PC-3 (cell line): ENCODE measurements at regions not wholly inside any gene's neighbourhood (a gene's known extent, or its start where the extent isn't known, plus 50 kb on each side); places are given as distances from the start of the nearest gene placed in this dataset.

ENCODE experiments used
- ATAC-seq: fragments of 200-7000 bp; cut with Tn5 transposase; 2 replicates; pipeline ENCODE4 v1.9.1; 2020; ENCODE audit warnings: mild to moderate bottlenecking, moderate library complexity
- BruUV-seq: library from RNA; stranded (reverse); fragments of 400-500 nt; replicated peaks from 2 replicates; lab custom pipeline; 2021; lab: Mats Ljungman, UMichigan
- CTCF ChIA-PET: fragments of 300-600 bp; sonication (Branson Sonifier 250); formaldehyde crosslinking; loops from one replicate; lab custom pipeline; 2022; ENCODE audit warnings: antibody characterized with exemption; lab: Charles Lee
- POLR2A ChIA-PET: fragments of 300-600 bp; sonication (Branson Sonifier 250); formaldehyde crosslinking; loops from one replicate; lab custom pipeline; 2022; ENCODE audit warnings: antibody characterized with exemption; ENCODE audit not compliant: unreplicated experiment; lab: Charles Lee
- DNase-seq: peaks from one replicate; pipeline ENCODE4 v3.0.0-alpha.2; 2015
- H2AFZ ChIP-seq: fragments of 300-600 bp; sonication (generic); 2 replicates; pipeline ENCODE4 v1.6.0; 2016; ENCODE audit warnings: antibody characterized with exemption, low read length
- H3F3A ChIP-seq: fragments of 300-600 bp; sonication (generic); one replicate; pipeline ENCODE4 v1.6.0; 2017; ENCODE audit warnings: antibody characterized with exemption, low read length, control low read depth, mild to moderate bottlenecking; ENCODE audit not compliant: unreplicated experiment
- H3K27ac ChIP-seq: fragments of 300-600 bp; sonication (generic); 2 replicates; pipeline ENCODE4 v1.5.1; 2016; ENCODE audit warnings: mild to moderate bottlenecking, low read length
- H3K27me3 ChIP-seq: fragments of 300-600 bp; sonication (generic); 2 replicates; pipeline ENCODE4 v1.6.1; 2016; ENCODE audit warnings: low read length, mixed read lengths
- H3K36me3 ChIP-seq: fragments of 300-600 bp; sonication (generic); 2 replicates; pipeline ENCODE4 v1.6.1; 2016; ENCODE audit warnings: low read depth, mixed run types, low read length, mixed read lengths
- H3K4me1 ChIP-seq: fragments of 300-600 bp; sonication (generic); 2 replicates; pipeline ENCODE4 v1.5.1; 2016; ENCODE audit warnings: low read length; ENCODE audit not compliant: insufficient read depth
- H3K4me2 ChIP-seq: fragments of 300-600 bp; sonication (generic); 2 replicates; pipeline ENCODE4 v1.6.0; 2016; ENCODE audit warnings: low read length
- H3K4me3 ChIP-seq: fragments of 300-600 bp; sonication (generic); 2 replicates; pipeline ENCODE4 v1.5.1; 2016; ENCODE audit warnings: mild to moderate bottlenecking, low read length, mixed read lengths
- H3K79me2 ChIP-seq: fragments of 300-600 bp; sonication (generic); 2 replicates; pipeline ENCODE4 v1.6.1; 2017; ENCODE audit warnings: low read length, mixed read lengths
- H3K9ac ChIP-seq: fragments of 300-600 bp; sonication (generic); 2 replicates; pipeline ENCODE4 v1.6.0; 2016; ENCODE audit warnings: mild to moderate bottlenecking, low read length
- H3K9me2 ChIP-seq: fragments of 300-600 bp; sonication (generic); replicated peaks from 2 replicates; pipeline ENCODE4 v1.6.1; 2016; ENCODE audit warnings: mixed run types, low read length, mixed read lengths
- H3K9me3 ChIP-seq: fragments of 300-600 bp; sonication (generic); 2 replicates; pipeline ENCODE4 v1.6.1; 2016; ENCODE audit warnings: low read length, mixed read lengths
- H4K20me1 ChIP-seq: fragments of 300-600 bp; sonication (generic); 2 replicates; pipeline ENCODE4 v1.6.1; 2016; ENCODE audit warnings: low read length, mixed read lengths
- EZH2 ChIP-seq: fragments of 300-600 bp; sonication (generic); IDR thresholded peaks from one replicate; pipeline ENCODE4 v1.6.1; 2017; ENCODE audit warnings: antibody characterized with exemption, mild to moderate bottlenecking, low read length; ENCODE audit not compliant: unreplicated experiment
- EZH2phosphoT487 ChIP-seq: fragments of 300-600 bp; sonication (generic); IDR thresholded peaks from 2 replicates; pipeline ENCODE4 v1.6.1; 2018; ENCODE audit warnings: mild to moderate bottlenecking, antibody characterized with exemption, low read length, borderline replicate concordance
- intact Hi-C: fragments of 100-400 bp; cut with micrococcal nuclease; formaldehyde crosslinking; loops from 2 replicates; pipeline ENCODE4 v1.9.0; 2023
- TF ChIP-seq, protein P1 (sequence below): fragments of 300-600 bp; sonication (generic); conservative IDR thresholded peaks from 2 replicates; pipeline ENCODE4 v1.5.1; 2017; ENCODE audit warnings: antibody characterized with exemption, low read depth, mild to moderate bottlenecking, low read length

DNA sequence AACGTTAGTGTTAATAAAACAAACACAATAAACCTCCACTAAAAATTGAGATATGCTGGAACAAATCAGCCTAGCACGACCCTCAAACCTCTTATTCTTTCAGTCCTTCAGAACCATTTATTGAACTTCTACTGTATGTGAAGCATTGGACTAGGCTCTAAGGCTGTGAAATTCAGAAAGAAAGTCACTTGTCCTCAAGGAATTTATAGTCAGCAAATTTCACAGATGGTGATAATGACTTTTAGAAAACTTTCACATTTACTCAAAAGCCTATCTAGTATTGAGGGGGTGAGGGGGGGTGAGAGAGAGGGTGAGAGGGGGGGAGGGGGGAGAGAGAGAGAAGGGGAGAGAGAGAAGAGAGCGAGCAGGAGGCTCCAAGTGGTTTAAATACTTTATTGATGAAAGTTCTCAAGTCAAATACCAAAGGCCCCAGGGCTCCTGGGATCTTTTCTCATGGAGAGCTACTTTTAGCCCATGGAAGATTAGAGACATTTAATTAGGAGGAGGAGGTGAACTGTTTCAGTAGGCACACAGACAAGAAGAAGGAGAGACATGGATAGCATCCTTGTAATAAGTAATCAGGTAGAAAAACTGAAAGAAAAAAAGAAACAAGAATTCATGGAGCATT, 66.3 kb upstream of the SSX2IP start:
- intact Hi-C loops, result loop anchor here (2.0 to 10.0 kb wide), 2 partner anchors 16 to 252 kb away; partner anchors contain the start of genes GNG5 and SPATA1
- ATAC-seq, result no peak
- H3K4me2 ChIP-seq, result no peak overlapping the region
- H3K79me2 ChIP-seq, result no peaks in the 10 kb centered on the region
- H3K4me1 ChIP-seq, result 0 out of 2 replicates have a peak, but pooled peaks cover 4% of the 10 kb centered on the region
- ChIA-PET CTCF (interaction anchor here (0.6 to 1.6 kb wide), 4 partner anchors 10 to 179 kb away, joined by 3 to 6 read pairs (median 4); no protein-coding TSS in a partner anchor), POLR2A (no interaction called here)
- no peak overlapping the region for H3K4me3 ChIP-seq
- no peaks in the 10 kb centered on the region for H3K9me2 ChIP-seq
- H2AFZ ChIP-seq, result no peak overlapping the region
- H3K27me3 ChIP-seq, result no peaks in the 10 kb centered on the region
- no peaks in the 10 kb centered on the region for H3K36me3 ChIP-seq
- H3F3A ChIP-seq, result no peaks in the 10 kb centered on the region
- no peaks in the 10 kb centered on the region for H3K9me3 ChIP-seq
- TF ChIP-seq, protein P1, sequence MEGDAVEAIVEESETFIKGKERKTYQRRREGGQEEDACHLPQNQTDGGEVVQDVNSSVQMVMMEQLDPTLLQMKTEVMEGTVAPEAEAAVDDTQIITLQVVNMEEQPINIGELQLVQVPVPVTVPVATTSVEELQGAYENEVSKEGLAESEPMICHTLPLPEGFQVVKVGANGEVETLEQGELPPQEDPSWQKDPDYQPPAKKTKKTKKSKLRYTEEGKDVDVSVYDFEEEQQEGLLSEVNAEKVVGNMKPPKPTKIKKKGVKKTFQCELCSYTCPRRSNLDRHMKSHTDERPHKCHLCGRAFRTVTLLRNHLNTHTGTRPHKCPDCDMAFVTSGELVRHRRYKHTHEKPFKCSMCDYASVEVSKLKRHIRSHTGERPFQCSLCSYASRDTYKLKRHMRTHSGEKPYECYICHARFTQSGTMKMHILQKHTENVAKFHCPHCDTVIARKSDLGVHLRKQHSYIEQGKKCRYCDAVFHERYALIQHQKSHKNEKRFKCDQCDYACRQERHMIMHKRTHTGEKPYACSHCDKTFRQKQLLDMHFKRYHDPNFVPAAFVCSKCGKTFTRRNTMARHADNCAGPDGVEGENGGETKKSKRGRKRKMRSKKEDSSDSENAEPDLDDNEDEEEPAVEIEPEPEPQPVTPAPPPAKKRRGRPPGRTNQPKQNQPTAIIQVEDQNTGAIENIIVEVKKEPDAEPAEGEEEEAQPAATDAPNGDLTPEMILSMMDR, result no peak
- TF ChIP-seq EZH2, result no peak
- no peak for TF ChIP-seq EZH2phosphoT487
- no peaks in the 10 kb centered on the region for H4K20me1 ChIP-seq
- no peak overlapping the region for H3K9ac ChIP-seq
- BruUV-seq, result no TSS peak
- no peak overlapping the region for H3K27ac ChIP-seq
- DNase-seq, result no peak

DNA sequence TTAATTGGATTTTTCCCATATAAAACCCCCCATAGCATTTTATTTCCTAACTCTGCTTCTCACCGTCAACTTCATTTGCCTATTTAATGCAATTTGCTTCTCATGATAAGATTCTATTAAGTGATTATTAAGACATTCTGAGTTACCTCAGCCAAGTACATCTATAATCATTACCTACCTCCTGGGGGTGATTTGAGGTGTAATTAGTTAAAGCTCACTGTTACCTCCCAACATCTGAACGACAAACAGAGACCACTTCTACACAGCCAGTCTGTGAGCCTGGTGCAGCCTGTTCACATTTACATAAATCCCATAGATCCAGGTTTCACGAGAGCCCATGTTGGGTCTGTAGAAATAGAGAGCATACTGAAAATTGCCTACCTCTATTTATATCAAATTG, 65.7 kb upstream of the SSX2IP start:
- intact Hi-C loops, result loop anchor here (2.0 to 10.0 kb wide), 2 partner anchors 17 to 251 kb away; partner anchors contain the start of genes GNG5 and SPATA1
- Histone ChIP-seq H3K27me3 (no peaks in the 10 kb centered on the region), H3K9ac (no peak overlapping the region), H3K4me1 (0 out of 2 replicates have a peak, but pooled peaks cover 4% of the 10 kb centered on the region), H3K79me2 (no peaks in the 10 kb centered on the region), H3K9me3 (no peaks in the 10 kb centered on the region), H3K4me2 (no peak overlapping the region), H3K9me2 (no peaks in the 10 kb centered on the region), H3K36me3 (no peaks in the 10 kb centered on the region), H3K27ac (no peak overlapping the region), H3F3A (no peaks in the 10 kb centered on the region), H3K4me3 (no peak overlapping the region), H4K20me1 (no peaks in the 10 kb centered on the region), H2AFZ (no peak overlapping the region)
- TF ChIP-seq EZH2, result no peak
- TF ChIP-seq, protein P1, result no peak
- TF ChIP-seq EZH2phosphoT487, result no peak
- DNase-seq (no peak), ATAC-seq (no peak)
- ChIA-PET POLR2A (no interaction called here), CTCF (no interaction called here)
- BruUV-seq, result no TSS peak

- Histone ChIP-seq H3K9ac (no peak overlapping the region), H3K79me2 (no peaks in the 10 kb centered on the region), H4K20me1 (no peaks in the 10 kb centered on the region), H3K9me2 (no peaks in the 10 kb centered on the region), H3F3A (no peaks in the 10 kb centered on the region), H2AFZ (no peak overlapping the region), H3K36me3 (no peaks in the 10 kb centered on the region), H3K9me3 (no peaks in the 10 kb centered on the region), H3K4me1 (0 out of 2 replicates have a peak, but pooled peaks cover 4% of the 10 kb centered on the region), H3K27ac (no peak overlapping the region), H3K4me2 (no peak overlapping the region), H3K4me3 (no peak overlapping the region), H3K27me3 (no peaks in the 10 kb centered on the region)
- ATAC-seq (no peak), DNase-seq (no peak)
- POLR2A ChIA-PET, result no interaction called here
- no TSS peak for BruUV-seq
- TF ChIP-seq EZH2, result no peak
- no peak for TF ChIP-seq EZH2phosphoT487
- TF ChIP-seq, protein P1, result no peak
- intact Hi-C loops, result loop anchor here (10.0 kb wide), 1 partner anchor 250 kb away; the partner anchor contains the start of genes GNG5 and SPATA1
- CTCF ChIA-PET, result no interaction called here
These were observed 65.0 kb upstream of the SSX2IP start for GRCh38 chr1:84755216-84755615.
